DOHH2 (cell line): ENCODE measurements at regions not wholly inside any gene's neighbourhood (a gene's known extent, or its start where the extent isn't known, plus 50 kb on each side); places are given as distances from the start of the nearest gene placed in this dataset.

Source experiments
- H3F3A ChIP-seq: fragments of 200-600 bp; sonication (generic), shearing (Covaris generic); 2 replicates; pipeline ENCODE4 v1.6.0; 2016; ENCODE audit warnings: antibody characterized with exemption, mild to moderate bottlenecking; ENCODE audit not compliant: control insufficient read depth, insufficient read depth
- H3K27ac ChIP-seq: fragments of 200-600 bp; sonication (generic); 2 replicates; pipeline ENCODE4 v1.5.1; 2014; ENCODE audit warnings: low read depth, mild to moderate bottlenecking, low read length, moderate library complexity
- H3K27me3 ChIP-seq: fragments of 200-600 bp; sonication (generic); 2 replicates; pipeline ENCODE4 v1.6.1; 2014; ENCODE audit warnings: mild to moderate bottlenecking, low read length, mixed read lengths; ENCODE audit not compliant: control insufficient read depth
- H3K36me3 ChIP-seq: fragments of 200-600 bp; sonication (generic); 2 replicates; pipeline ENCODE4 v1.6.1; 2014; ENCODE audit warnings: mild to moderate bottlenecking, low read length, moderate library complexity, mixed read lengths; ENCODE audit not compliant: control insufficient read depth
- H3K4me1 ChIP-seq: fragments of 200-600 bp; sonication (generic); 2 replicates; pipeline ENCODE4 v1.6.1; 2014; ENCODE audit warnings: mild to moderate bottlenecking, low read length, mixed read lengths; ENCODE audit not compliant: control insufficient read depth
- H3K4me2 ChIP-seq: fragments of 200-600 bp; sonication (generic); 2 replicates; pipeline ENCODE4 v1.6.0; 2014; ENCODE audit warnings: mild to moderate bottlenecking, low read length, moderate library complexity
- H3K4me3 ChIP-seq: fragments of 200-600 bp; sonication (generic); 2 replicates; pipeline ENCODE4 v1.5.1; 2014; ENCODE audit warnings: mild to moderate bottlenecking, low read length, mixed read lengths
- H3K79me2 ChIP-seq: fragments of 200-600 bp; sonication (generic); 2 replicates; pipeline ENCODE4 v1.6.1; 2014; ENCODE audit warnings: mild to moderate bottlenecking, low read length, mixed read lengths; ENCODE audit not compliant: control insufficient read depth
- H3K9me2 ChIP-seq: fragments of 200-600 bp; sonication (generic); replicated peaks from 2 replicates; pipeline ENCODE4 v1.6.1; 2014; ENCODE audit warnings: mild to moderate bottlenecking, low read length, mixed read lengths; ENCODE audit not compliant: control insufficient read depth
- H3K9me3 ChIP-seq: fragments of 200-600 bp; sonication (generic); 2 replicates; pipeline ENCODE4 v1.6.1; 2014; ENCODE audit warnings: antibody characterized with exemption, low read length, mixed read lengths; ENCODE audit not compliant: control insufficient read depth, insufficient read depth
- H4K20me1 ChIP-seq: fragments of 200-600 bp; sonication (generic); 2 replicates; pipeline ENCODE4 v1.6.0; 2014; ENCODE audit warnings: low read depth, mild to moderate bottlenecking, antibody characterized with exemption, low read length, moderate library complexity; ENCODE audit not compliant: control insufficient read depth, insufficient read depth
- CTCF ChIP-seq: fragments of 200-600 bp; sonication (generic); IDR thresholded peaks from one replicate; pipeline ENCODE4 v1.5.1; 2014; ENCODE audit warnings: antibody characterized with exemption, mild to moderate bottlenecking, low read depth, low read length; ENCODE audit not compliant: poor library complexity, severe bottlenecking
- EZH2phosphoT487 ChIP-seq: fragments of 200-600 bp; sonication (generic); IDR thresholded peaks from 2 replicates; pipeline ENCODE4 v1.6.1; 2017; ENCODE audit warnings: borderline replicate concordance, mild to moderate bottlenecking, antibody characterized with exemption, low read length, moderate library complexity, mixed read lengths

GRCh38 chr2:236977063-236977851 is 108.4 kb upstream of the COPS8 start:
- H3K27ac ChIP-seq = no peak overlapping the region
- H3K9me2 ChIP-seq = no peaks in the 10 kb centered on the region
- H3K4me1 ChIP-seq = peaks cover 22% of the 10 kb centered on the region
- H3F3A ChIP-seq = no peaks in the 10 kb centered on the region
- no peak overlapping the region for H3K4me3 ChIP-seq
- no peaks in the 10 kb centered on the region for H3K36me3 ChIP-seq
- TF ChIP-seq EZH2phosphoT487 (no peak), CTCF (no peak)
- no peaks in the 10 kb centered on the region for H3K79me2 ChIP-seq
- no peaks in the 10 kb centered on the region for H3K9me3 ChIP-seq
- no peak overlapping the region for H3K4me2 ChIP-seq
- H3K27me3 ChIP-seq = 0 out of 2 replicates have a peak, but pooled peaks cover 2% of the 10 kb centered on the region
- H4K20me1 ChIP-seq = no peaks in the 10 kb centered on the region

GRCh38 chr2:236977852-236978398 is 107.8 kb upstream of the COPS8 start:
- no peaks in the 10 kb centered on the region for H4K20me1 ChIP-seq
- TF ChIP-seq CTCF = no peak
- H3K9me2 ChIP-seq = no peaks in the 10 kb centered on the region
- H3F3A ChIP-seq = no peaks in the 10 kb centered on the region
- no peaks in the 10 kb centered on the region for H3K9me3 ChIP-seq
- H3K27ac ChIP-seq = no peak overlapping the region
- no peaks in the 10 kb centered on the region for H3K36me3 ChIP-seq
- peaks cover 21% of the 10 kb centered on the region for H3K4me1 ChIP-seq
- H3K4me3 ChIP-seq = no peak overlapping the region
- no peak overlapping the region for H3K4me2 ChIP-seq
- no peaks in the 10 kb centered on the region for H3K79me2 ChIP-seq
- H3K27me3 ChIP-seq = 0 out of 2 replicates have a peak, but pooled peaks cover 2% of the 10 kb centered on the region

- no peaks in the 10 kb centered on the region for H3F3A ChIP-seq
- no peak overlapping the region for H3K4me3 ChIP-seq
- H3K9me3 ChIP-seq = no peaks in the 10 kb centered on the region
- TF ChIP-seq CTCF = no peak
- TF ChIP-seq EZH2phosphoT487 = no peak
- H3K27ac ChIP-seq = no peak overlapping the region
- no peaks in the 10 kb centered on the region for H3K79me2 ChIP-seq
- H3K36me3 ChIP-seq = no peaks in the 10 kb centered on the region
- H3K4me2 ChIP-seq = no peak overlapping the region
- peaks cover 4% of the 10 kb centered on the region for H3K4me1 ChIP-seq
- H4K20me1 ChIP-seq = no peaks in the 10 kb centered on the region
- H3K9me2 ChIP-seq = no peaks in the 10 kb centered on the region
- peaks cover 5% of the 10 kb centered on the region; the same call in 1 of the 2 replicates for H3K27me3 ChIP-seq
Measured at GRCh38 chr2:236979664-236980063, 106.0 kb upstream of the COPS8 start.
